Hematopoietic multipotent progenitor cell (in vitro differentiated cells): ENCODE measurements at regions not wholly inside any gene's neighbourhood (a gene's known extent, or its start where the extent isn't known, plus 50 kb on each side); places are given as distances from the start of the nearest gene placed in this dataset.
A peak's percentile ranks its signal among the peaks of the same experiment; 100 is the strongest.

Experiments used
- DNase-seq, 3 donors: peaks; one replicate each; pipeline ENCODE4 v3.0.0-alpha.2; 2011 to 2015; ENCODE audit warnings: low read depth in 2 of 3, low spot score in 2 of 3

GRCh38 chr1:60162936-60163335 lies 89.4 kb upstream of the C1orf87 start:
- DNase-seq, result no peak

- DNase-seq, result no peak
These were observed 86.6 kb upstream of the C1orf87 start for GRCh38 chr1:60160141-60160540.

GRCh38 chr1:60156371-60156770 lies 82.8 kb upstream of the C1orf87 start:
- no peak for DNase-seq

GRCh38 chr1:60153961-60154360 lies 80.4 kb upstream of the C1orf87 start:
- DNase-seq, result no peak

- no peak for DNase-seq
These were observed 79.3 kb upstream of the C1orf87 start for GRCh38 chr1:60152891-60153290.

GRCh38 chr1:60151311-60151710 lies 77.7 kb upstream of the C1orf87 start:
- DNase-seq, result no peak

- no peak for DNase-seq
These were observed 75.7 kb upstream of the C1orf87 start for GRCh38 chr1:60149251-60149650.

- no peak for DNase-seq
These were observed 73.3 kb upstream of the C1orf87 start for GRCh38 chr1:60146884-60147283.

GRCh38 chr1:60145771-60146170 lies 72.2 kb upstream of the C1orf87 start:
- DNase-seq, result no peak

- DNase-seq, result no peak
These were observed 68.2 kb upstream of the C1orf87 start for GRCh38 chr1:60141743-60142142.

GRCh38 chr1:60141276-60141675 lies 67.7 kb upstream of the C1orf87 start:
- DNase-seq, result peak in 1 of 3 donors; percentile 17

GRCh38 chr1:60137406-60137805 lies 63.8 kb upstream of the C1orf87 start:
- DNase-seq, result no peak

- no peak for DNase-seq
These were observed 62.8 kb upstream of the C1orf87 start for GRCh38 chr1:60136395-60136794.

- DNase-seq, result no peak
These were observed 61.1 kb upstream of the C1orf87 start for GRCh38 chr1:60134716-60135115.

- no peak for DNase-seq
These were observed 60.3 kb upstream of the C1orf87 start for GRCh38 chr1:60133848-60134247.

GRCh38 chr1:60133000-60133673 lies 59.6 kb upstream of the C1orf87 start:
- DNase-seq, result peak in 2 of 3 donors; percentile 37 to 79

GRCh38 chr1:60132108-60132507 lies 58.5 kb upstream of the C1orf87 start:
- no peak for DNase-seq

- DNase-seq, result no peak
These were observed 57.1 kb upstream of the C1orf87 start for GRCh38 chr1:60130703-60131102.

- peak in 1 of 3 donors; percentile 14 for DNase-seq
These were observed 56.3 kb upstream of the C1orf87 start for GRCh38 chr1:60129911-60130310.

- DNase-seq, result no peak
These were observed 53.2 kb upstream of the C1orf87 start for GRCh38 chr1:60126723-60127122.
